ENCODE measurements at regions not wholly inside any gene's neighbourhood (a gene's known extent, or its start where the extent isn't known, plus 50 kb on each side); places are given as distances from the start of the nearest gene placed in this dataset.

GRCh38 chr16:52016387-52016786 lies 530.6 kb downstream of the TOX3 start:
- Histone ChIP-seq H3K4me3 (no peak overlapping the region), H3K4me1 (no peaks in the 10 kb centered on the region), H3K27ac (no peak overlapping the region), H3K36me3 (no peaks in the 10 kb centered on the region), H3K9me3 (peaks cover 0 to 29% of the 10 kb centered on the region in 2 donors), H3K27me3 (no peaks in the 10 kb centered on the region)
- no peak for TF ChIP-seq CTCF (IDR thresholded peaks at IDR 0.05)
- no peak for DNase-seq (ENCODE audit: low spot score)

- H3K27me3 ChIP-seq, result no peaks in the 10 kb centered on the region
- H3K36me3 ChIP-seq, result no peaks in the 10 kb centered on the region
- no peak overlapping the region for H3K27ac ChIP-seq
- no peak for TF ChIP-seq CTCF (IDR thresholded peaks at IDR 0.05)
- no peaks in the 10 kb centered on the region for H3K9me3 ChIP-seq
- no peaks in the 10 kb centered on the region for H3K4me1 ChIP-seq
- DNase-seq (ENCODE audit: low spot score), result no peak
- no peak overlapping the region for H3K4me3 ChIP-seq
These were observed 541.4 kb downstream of the TOX3 start for GRCh38 chr16:52005551-52005950.

GRCh38 chr16:52004343-52004742 lies 542.6 kb downstream of the TOX3 start:
- H3K4me1 ChIP-seq, result no peaks in the 10 kb centered on the region
- DNase-seq (ENCODE audit: low spot score), result no peak
- no peaks in the 10 kb centered on the region for H3K9me3 ChIP-seq
- H3K27ac ChIP-seq, result no peak overlapping the region
- TF ChIP-seq CTCF (IDR thresholded peaks at IDR 0.05), result no peak
- no peaks in the 10 kb centered on the region for H3K36me3 ChIP-seq
- no peak overlapping the region for H3K4me3 ChIP-seq
- no peaks in the 10 kb centered on the region for H3K27me3 ChIP-seq

- Histone ChIP-seq H3K4me1 (no peaks in the 10 kb centered on the region), H3K9me3 (no peaks in the 10 kb centered on the region), H3K27me3 (no peaks in the 10 kb centered on the region), H3K4me3 (no peak overlapping the region), H3K27ac (no peak overlapping the region), H3K36me3 (no peaks in the 10 kb centered on the region)
- no peak for DNase-seq (ENCODE audit: low spot score)
- TF ChIP-seq CTCF (IDR thresholded peaks at IDR 0.05), result no peak
These were observed 544.9 kb downstream of the TOX3 start for GRCh38 chr16:52002026-52002425.

- no peak overlapping the region for H3K4me3 ChIP-seq
- no peaks in the 10 kb centered on the region for H3K36me3 ChIP-seq
- no peaks in the 10 kb centered on the region for H3K27me3 ChIP-seq
- no peaks in the 10 kb centered on the region for H3K4me1 ChIP-seq
- TF ChIP-seq CTCF (IDR thresholded peaks at IDR 0.05), result no peak
- H3K27ac ChIP-seq, result no peak overlapping the region
- H3K9me3 ChIP-seq, result no peaks in the 10 kb centered on the region
- DNase-seq (ENCODE audit: low spot score), result no peak
These were observed 550.4 kb downstream of the TOX3 start for GRCh38 chr16:51996516-51996915.

- Histone ChIP-seq H3K4me1 (no peaks in the 10 kb centered on the region), H3K9me3 (no peaks in the 10 kb centered on the region), H3K27ac (no peak overlapping the region), H3K27me3 (no peaks in the 10 kb centered on the region), H3K4me3 (no peak overlapping the region), H3K36me3 (no peaks in the 10 kb centered on the region)
- no peak for DNase-seq (ENCODE audit: low spot score)
- TF ChIP-seq CTCF (IDR thresholded peaks at IDR 0.05), result no peak
These were observed 552.3 kb downstream of the TOX3 start for GRCh38 chr16:51994597-51994996.
